GM19468 (cell line): ENCODE measurements at regions not wholly inside any gene's neighbourhood (a gene's known extent, or its start where the extent isn't known, plus 50 kb on each side); places are given as distances from the start of the nearest gene placed in this dataset.
"Not testable (repeated sequence)": the region's sequence is repeated elsewhere in the genome, so short reads cannot be mapped to it uniquely, and the experiment has no call there.

Experiments used
- ATAC-seq: cut with Tn5 transposase; IDR thresholded peaks from one replicate; pipeline ENCODE4 v1.9.1; 2021; ENCODE audit warnings: mild to moderate bottlenecking, moderate library complexity, moderate number of reproducible peaks; ENCODE audit not compliant: unreplicated experiment; ENCODE audit errors: extremely low read depth

DNA sequence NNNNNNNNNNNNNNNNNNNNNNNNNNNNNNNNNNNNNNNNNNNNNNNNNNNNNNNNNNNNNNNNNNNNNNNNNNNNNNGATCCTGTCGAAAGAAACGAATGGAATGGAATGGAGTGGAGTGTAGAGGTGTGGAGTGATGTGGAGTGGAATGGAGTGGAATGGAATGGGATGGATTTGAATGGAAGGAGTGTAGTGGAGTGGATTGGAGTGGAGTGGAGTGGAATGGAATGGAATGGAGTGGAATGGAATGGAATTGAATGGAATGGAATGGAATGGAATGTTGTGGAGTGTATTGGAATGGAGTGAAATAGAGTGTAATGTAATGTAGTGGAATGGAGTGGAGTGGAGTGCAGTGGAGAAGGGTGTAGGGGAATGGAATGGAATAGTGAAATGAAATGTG lies 1275.4 kb upstream of the TPTE start:
- ATAC-seq, result peak; percentile 7

DNA sequence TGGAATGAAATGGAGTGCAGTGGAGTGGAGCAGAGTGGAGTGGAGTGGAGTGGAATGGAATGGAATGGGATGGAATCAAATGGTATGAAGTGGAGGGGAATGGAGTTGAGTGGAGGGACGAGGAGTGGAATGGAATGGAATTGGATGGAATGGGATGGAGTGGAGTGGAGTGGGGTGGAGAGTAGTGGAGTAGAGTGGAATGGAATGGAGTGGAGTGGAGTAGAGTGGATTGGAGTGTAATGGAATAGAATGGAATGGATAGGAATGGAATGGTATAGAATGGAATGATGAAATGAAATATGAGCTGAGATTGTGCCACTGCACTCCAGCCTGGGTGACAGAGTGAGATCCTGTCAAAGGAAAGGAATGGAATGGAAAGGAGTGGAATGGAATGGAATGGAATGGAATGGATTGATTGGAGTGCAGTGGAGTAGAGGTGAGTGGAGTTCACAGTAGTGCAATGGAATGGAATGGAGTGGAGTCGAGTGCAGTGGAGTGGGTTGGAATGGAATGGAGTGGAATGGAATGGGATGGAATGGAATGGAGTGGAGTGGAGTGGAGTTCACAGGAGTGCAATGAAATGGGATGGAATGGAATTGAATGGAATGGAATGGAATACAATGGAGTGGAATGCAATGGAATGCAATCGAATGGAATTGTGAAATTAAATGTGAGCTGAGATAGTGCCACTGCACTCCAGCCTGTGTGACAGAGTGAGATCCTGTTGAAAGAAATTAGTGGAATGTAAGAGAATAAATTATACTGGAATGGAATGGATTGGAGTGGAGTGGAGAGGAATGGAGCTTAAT lies 1274.7 kb upstream of the TPTE start:
- peak; percentile 11 for ATAC-seq

DNA sequence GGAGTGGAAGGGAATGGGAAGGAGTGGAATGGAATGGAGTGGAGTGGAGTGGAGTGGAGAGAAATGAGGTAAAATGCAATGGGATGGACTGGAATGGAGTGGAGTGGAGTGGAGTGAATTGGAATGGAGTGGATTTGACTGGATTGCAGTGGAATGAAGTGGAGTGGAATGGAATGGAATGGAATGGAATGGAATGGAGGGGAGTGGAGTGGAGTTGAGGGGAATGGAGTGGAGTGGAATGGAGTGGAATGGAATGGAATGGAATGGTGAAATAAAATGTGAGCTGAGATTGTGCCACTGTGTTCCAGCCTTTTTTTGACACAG lies 1274.1 kb upstream of the TPTE start:
- ATAC-seq, result not testable (repeated sequence)

DNA sequence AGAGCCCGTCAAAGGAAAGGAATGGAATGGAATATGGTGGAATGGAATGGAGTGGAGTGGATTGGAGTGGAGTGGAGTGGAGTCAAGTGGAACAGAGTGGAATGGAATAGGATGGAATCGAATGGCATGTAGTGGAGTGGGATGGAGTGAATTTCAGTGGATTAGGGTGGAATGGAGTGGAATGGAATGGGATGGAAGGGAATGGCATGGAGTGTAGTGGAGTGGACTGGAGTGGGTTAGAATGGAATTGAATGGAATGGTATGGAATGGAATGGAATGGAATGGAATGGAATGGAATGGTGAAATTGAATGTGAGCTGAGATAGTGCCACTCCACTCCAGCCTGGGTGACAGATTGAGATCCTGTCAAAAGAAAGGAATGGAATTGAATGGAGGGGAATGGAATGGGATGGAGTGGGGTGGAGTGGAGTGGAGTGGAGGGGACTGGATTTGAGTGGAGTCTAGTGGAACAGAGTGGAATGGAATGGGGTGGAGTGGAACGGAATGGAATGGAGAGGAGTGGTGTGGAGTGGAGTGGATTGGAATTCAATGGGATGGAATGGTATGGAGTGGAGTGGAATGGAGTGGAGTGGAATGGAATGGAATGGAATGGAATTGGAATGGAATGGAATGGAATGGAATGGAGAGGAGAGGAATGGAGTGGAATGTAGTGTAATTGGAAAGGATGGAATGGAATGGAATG lies 1273.6 kb upstream of the TPTE start:
- ATAC-seq, result not testable (repeated sequence)
